HT-29 (cell line): ENCODE measurements at regions not wholly inside any gene's neighbourhood (a gene's known extent, or its start where the extent isn't known, plus 50 kb on each side); places are given as distances from the start of the nearest gene placed in this dataset.
A peak's percentile ranks its signal among the peaks of the same experiment; 100 is the strongest.

Experiments
- DNase-seq: peaks from one replicate; pipeline ENCODE4 v3.0.0-alpha.2; 2015; ENCODE audit warnings: low spot score

- DNase-seq: no peak
Measured at GRCh38 chr5:167168971-167169370, 1122.5 kb upstream of the WWC1 start.

GRCh38 chr5:167171056-167171455 is 1120.4 kb upstream of the WWC1 start:
- no peak for DNase-seq

- DNase-seq: no peak
Measured at GRCh38 chr5:167177736-167178135, 1113.7 kb upstream of the WWC1 start.

GRCh38 chr5:167180906-167181305 is 1110.5 kb upstream of the WWC1 start:
- DNase-seq: no peak

GRCh38 chr5:167205881-167206280 is 1085.6 kb upstream of the WWC1 start:
- no peak for DNase-seq

- no peak for DNase-seq
Measured at GRCh38 chr5:167207081-167207480, 1084.4 kb upstream of the WWC1 start.

GRCh38 chr5:167208911-167209310 is 1082.5 kb upstream of the WWC1 start:
- no peak for DNase-seq

GRCh38 chr5:167217097-167217743 is 1074.2 kb upstream of the WWC1 start:
- peak; percentile 7 for DNase-seq

- no peak for DNase-seq
Measured at GRCh38 chr5:167219298-167219697, 1072.1 kb upstream of the WWC1 start.

- DNase-seq: no peak
Measured at GRCh38 chr5:167226386-167226785, 1065.1 kb upstream of the WWC1 start.

GRCh38 chr5:167228134-167228533 is 1063.3 kb upstream of the WWC1 start:
- DNase-seq: no peak

GRCh38 chr5:167229751-167230150 is 1061.7 kb upstream of the WWC1 start:
- DNase-seq: no peak

- DNase-seq: no peak
Measured at GRCh38 chr5:167230414-167230813, 1061.0 kb upstream of the WWC1 start.

- DNase-seq: no peak
Measured at GRCh38 chr5:167232675-167233311, 1058.7 kb upstream of the WWC1 start.

- DNase-seq: no peak
Measured at GRCh38 chr5:167233507-167234220, 1057.8 kb upstream of the WWC1 start.

- DNase-seq: no peak
Measured at GRCh38 chr5:167241436-167242067, 1049.9 kb upstream of the WWC1 start.

GRCh38 chr5:167242701-167243100 is 1048.7 kb upstream of the WWC1 start:
- no peak for DNase-seq

GRCh38 chr5:167243463-167243862 is 1048.0 kb upstream of the WWC1 start:
- no peak for DNase-seq

GRCh38 chr5:167244583-167244982 is 1046.9 kb upstream of the WWC1 start:
- DNase-seq: no peak

- DNase-seq: peak; percentile 4
Measured at GRCh38 chr5:167245868-167246267, 1045.6 kb upstream of the WWC1 start.

GRCh38 chr5:167247816-167248215 is 1043.6 kb upstream of the WWC1 start:
- DNase-seq: no peak

- DNase-seq: no peak
Measured at GRCh38 chr5:167248257-167248656, 1043.2 kb upstream of the WWC1 start.
